IPS-NIHi7 (cell line): ENCODE measurements at regions not wholly inside any gene's neighbourhood (a gene's known extent, or its start where the extent isn't known, plus 50 kb on each side); places are given as distances from the start of the nearest gene placed in this dataset.
A peak's percentile ranks its signal among the peaks of the same experiment; 100 is the strongest.
"Not testable (repeated sequence)": the region's sequence is repeated elsewhere in the genome, so short reads cannot be mapped to it uniquely, and the experiment has no call there.

Experiments used
- DNase-seq: peaks from one replicate; pipeline ENCODE4 v3.0.0; 2012; ENCODE audit warnings: mixed read lengths; ENCODE audit errors: extremely low spot score

GRCh38 chr13:40355126-40355724, 311.2 kb downstream of the FOXO1 start:
- no peak for DNase-seq

DNA sequence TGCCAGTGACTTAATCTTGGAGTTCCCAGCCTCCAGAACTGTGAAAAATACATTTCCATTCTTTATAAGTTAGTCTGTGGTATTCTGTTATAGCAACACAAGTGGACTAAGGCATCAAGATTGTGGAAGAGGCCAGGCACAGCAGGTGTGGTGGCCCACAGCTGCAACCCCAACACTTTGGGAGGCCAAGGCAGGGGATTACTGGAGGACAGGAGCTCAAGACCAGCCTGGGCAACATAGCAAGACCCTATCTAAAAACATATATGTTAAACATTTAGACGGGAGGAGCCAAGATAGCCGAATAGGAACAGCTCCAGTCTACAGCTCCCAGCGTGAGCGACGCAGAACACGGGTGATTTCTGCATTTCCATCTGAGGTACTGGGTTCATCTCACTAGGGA, 310.4 kb downstream of the FOXO1 start:
- no peak for DNase-seq

DNA sequence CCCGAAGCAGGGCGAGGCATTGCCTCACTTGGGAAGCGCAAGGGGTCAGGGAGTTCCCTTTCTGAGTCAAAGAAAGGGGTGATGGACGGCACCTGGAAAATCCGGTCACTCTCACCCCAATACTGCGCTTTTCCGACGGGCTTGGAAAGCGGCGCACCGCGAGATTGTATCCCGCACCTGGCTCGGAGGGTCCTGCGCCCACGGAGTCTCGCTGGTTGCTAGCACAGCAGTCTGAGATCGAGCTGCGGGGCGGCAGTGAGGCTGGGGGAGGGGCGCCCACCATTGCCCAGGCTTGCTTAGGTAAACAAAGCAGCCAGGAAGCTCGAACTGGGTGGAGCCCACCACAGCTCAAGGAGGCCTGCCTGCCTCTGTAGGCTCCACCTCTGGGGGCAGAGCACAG, 310.0 kb downstream of the FOXO1 start:
- DNase-seq: not testable (repeated sequence)

DNA sequence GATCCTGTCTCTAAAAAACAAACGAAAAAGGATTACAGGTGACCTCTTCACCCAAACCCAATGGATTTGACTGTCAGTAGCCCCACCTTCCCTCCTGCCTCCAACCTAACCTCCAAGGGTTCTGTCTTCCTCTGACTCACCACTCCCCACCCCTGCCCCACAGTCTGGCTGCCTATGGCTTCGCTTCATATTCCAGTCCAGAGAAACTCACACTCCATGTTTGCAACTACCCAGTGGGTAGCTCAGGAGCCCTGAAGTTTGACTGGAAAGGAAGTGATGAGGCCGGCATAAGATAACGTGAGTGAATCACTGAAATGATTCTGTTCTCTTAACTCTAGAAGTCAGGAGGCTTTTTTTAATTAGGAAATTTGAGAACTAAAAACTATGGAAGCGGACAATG, 303.9 kb downstream of the FOXO1 start:
- no peak for DNase-seq

- no peak for DNase-seq
Measured at GRCh38 chr13:40363653-40364052, 302.8 kb downstream of the FOXO1 start.

- no peak for DNase-seq
Measured at GRCh38 chr13:40366119-40366518, 300.3 kb downstream of the FOXO1 start.

DNA sequence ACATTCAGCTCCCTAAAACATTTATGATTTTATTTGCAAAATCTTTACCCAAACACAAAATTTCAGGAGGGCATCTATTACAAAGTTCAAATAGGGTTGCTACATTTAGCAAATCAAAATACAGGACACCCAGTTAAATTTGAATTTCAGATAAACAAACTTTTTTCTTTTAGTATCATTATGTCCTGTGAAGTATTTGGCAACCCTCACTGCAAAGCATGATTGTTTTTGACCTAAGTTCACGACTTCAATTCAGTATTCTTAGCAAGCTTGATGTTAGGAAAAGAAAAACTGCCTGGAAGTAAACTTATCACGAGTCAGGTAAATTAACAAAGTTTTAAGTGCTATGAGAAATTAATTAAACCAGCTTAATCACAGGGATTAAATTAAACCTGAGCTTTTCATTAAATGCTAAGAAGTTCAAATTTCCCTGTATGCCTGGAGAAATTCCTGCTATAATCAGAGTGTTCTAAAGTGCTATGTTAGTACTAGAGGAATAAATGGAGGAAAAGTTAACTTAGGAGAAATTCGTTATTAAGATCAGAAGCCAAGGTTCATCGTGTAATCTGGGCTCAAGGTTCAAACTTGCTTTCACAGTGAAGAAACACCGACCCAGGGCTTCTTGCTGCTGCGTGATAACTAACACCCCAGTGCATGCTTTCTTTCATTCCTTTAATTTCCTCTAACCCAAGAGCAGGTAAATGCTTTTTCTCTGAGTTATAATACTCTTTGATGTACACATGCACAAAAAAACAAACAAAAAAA, 298.1 kb downstream of the FOXO1 start:
- DNase-seq: no peak

DNA sequence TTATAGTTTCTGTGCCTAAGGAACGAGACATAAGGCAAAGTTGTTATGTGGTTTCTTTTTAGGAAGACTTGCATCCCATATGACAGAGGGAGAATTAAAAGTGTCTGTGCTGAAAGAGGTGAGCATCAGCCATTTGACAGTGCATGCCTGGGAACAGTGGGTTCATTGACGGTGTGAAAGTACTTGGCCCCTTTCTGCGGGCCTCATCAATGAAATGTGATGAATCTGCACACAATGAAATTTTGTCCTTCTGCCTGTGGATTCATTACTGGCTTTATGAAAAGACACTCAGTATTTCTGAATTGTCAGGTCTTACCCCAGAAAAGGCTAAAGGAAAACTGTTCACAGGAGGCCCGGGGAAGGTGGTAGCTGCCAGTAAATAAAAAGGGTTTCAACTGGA, 295.8 kb downstream of the FOXO1 start:
- no peak for DNase-seq

DNA sequence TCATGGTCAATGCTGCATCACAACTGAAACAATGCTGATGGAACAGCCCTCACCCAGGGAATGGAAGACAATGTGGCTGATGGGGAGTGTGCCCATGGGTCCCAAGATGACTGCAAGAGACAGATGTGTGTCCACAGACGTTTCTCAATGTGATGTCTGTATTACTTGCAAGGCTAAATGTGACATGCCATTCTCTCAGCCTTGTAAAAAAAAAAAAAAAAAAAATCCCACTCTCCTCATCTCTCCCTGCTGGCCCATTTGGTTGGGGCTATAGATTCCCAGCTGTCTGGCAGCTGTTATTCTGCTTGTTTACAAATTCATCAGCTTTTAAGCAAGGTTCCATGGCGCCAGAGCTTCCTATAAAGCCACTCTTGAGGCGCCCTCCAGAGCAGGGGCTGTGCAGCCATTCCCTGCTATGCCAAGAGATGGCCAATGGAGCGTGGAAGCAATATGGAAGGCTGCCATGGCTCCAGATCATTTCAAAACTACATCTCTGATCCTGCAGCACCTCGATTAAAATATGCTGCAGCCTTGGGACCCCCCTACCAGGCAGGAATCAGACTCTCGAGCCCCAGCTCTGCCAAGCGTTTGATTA, 294.8 kb downstream of the FOXO1 start:
- no peak for DNase-seq

GRCh38 chr13:40373608-40374007, 292.8 kb downstream of the FOXO1 start:
- DNase-seq: not testable (repeated sequence)

- no peak for DNase-seq
Measured at GRCh38 chr13:40375489-40376171, 290.8 kb downstream of the FOXO1 start.

DNA sequence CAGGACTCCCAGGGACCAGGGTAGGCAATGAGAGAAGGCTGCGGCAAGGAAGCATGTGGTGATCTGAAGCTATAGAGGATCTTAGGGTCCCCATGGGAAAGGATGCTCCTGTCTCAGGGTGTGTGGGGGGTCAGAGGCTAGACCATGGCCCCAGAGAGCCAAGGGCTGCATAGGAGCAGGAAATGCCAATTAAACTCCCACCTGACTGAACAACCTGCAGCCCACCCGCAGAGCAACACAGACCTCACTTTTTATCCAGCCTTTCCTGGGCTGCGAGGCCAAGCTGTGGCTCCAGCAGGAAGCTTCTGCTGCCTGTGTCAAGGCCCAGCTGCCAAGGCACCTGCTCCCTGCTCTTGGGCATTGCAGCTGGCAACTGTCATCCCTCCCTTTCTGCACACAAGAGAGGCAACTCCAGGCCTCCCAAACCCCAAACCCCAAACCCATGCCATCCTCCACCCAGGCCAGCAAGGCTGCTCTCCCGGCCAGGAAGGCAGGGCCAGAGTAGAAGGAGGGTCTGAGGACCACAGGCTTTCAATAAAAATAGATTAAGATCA, 290.1 kb downstream of the FOXO1 start:
- DNase-seq: no peak

DNA sequence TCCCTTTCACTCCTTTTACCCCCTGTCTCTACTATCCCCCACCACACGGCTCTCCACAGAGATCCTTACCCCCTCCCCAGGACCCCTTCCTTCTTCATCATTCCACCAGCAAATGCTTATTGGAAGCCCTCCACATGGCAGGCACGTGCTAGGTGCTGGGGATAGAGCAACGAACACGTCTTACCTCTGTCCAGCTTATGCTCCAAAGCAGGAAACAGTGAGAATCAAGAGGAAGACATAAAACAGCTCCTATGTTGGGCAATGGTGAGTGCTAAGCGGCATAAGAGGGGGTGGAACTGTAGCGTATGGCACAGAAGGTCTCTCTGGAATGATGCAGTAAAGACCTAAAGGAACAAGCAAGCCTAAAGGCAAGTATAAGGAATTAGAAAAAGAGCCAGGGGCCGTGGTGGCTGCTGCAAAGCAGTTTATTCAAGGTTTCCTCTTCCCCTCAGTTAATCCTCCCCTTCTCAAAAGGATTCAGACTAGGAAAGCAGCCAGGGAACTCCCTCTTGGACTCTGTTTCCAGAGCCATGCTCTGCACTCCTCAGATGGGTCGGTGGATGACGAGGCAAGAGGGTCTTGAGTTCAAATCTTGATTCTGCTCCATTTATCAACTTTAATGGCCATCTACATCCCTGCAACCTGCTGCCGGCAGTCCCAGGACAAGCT, 289.4 kb downstream of the FOXO1 start:
- no peak for DNase-seq

DNA sequence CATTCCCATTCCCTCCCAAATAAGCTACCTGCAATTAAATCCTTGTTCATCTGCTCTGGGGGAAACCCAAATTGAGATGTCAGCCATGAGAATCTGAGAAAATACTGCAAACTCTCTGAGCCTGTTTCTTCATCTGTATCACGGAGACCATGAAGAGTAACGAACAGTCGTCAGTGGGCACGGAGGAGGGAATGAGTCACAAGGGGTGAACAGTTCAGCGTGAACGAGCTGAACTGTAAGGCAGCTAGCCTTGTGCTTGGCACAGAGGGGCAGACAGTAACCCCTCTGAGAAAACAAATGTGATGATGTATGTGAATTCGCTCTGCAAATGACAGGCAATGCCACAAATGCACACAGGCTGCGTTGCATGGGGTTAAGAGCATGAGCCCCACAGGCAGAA, 288.7 kb downstream of the FOXO1 start:
- DNase-seq: no peak

GRCh38 chr13:40379196-40379595, 287.2 kb downstream of the FOXO1 start:
- DNase-seq: no peak

- DNase-seq: peak; percentile 47
Measured at GRCh38 chr13:40379794-40380578, 286.5 kb downstream of the FOXO1 start.

DNA sequence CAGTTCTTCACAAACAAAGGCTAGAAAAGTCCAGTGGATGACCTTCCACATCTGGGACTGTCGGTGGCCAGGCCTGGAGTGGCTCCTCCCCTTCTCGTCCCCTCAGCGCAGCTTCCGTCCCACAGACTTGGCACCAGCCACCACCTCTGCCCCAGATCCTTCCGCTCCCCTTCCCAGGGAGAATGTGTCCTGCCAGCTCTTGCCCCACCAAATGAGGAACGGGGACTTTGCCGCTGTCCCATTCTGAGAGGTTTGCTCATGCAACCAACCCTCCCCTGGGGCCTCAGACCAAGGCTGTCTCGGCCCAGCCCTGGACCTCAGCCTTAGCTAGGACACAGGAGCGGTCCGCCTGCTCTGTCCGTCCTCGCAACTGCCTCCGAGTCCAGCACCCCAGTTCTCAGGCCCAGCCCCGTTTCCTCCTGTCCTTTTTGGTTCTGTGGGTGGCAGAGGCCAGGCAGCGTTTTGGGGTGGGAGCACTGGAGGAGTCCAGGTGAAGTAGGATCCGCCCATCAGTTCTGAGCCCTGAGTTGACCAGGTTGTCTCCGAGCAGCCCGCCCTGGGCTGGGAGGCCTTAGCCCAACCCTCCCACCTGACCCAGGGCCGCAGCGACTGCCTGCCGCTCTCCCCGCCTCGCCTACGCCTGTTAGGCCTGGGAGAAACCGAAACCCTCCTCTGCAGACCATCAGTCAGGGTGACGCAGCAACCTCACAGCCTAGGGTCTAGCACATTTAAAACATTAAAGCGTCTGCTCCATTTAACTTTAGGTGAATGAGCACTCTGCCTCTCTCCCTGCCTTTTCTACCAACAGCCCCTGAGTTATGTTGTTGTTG, 284.3 kb downstream of the FOXO1 start:
- DNase-seq: peak; percentile 41

GRCh38 chr13:40383132-40383531, 283.3 kb downstream of the FOXO1 start:
- peak; percentile 32 for DNase-seq

- DNase-seq: no peak
Measured at GRCh38 chr13:40383885-40384284, 282.6 kb downstream of the FOXO1 start.
